Breast epithelium (tissue), 4 donors: ENCODE measurements at regions not wholly inside any gene's neighbourhood (a gene's known extent, or its start where the extent isn't known, plus 50 kb on each side); places are given as distances from the start of the nearest gene placed in this dataset.

ENCODE experiments used
- DNase-seq, 2 donors: peaks; one replicate each; pipeline ENCODE4 v3.0.0-alpha.2; 2019; ENCODE audit warnings: low spot score in 2 of 2
- H3K27ac ChIP-seq, 2 donors: fragments of 200-600 bp; sonication (generic) in 1 of 2; one replicate each; pipeline ENCODE4 v1.5.1; 2016 to 2019; ENCODE audit warnings: mild to moderate bottlenecking in 1 of 2
- H3K27me3 ChIP-seq, 2 donors: fragments of 200-600 bp; sonication (generic) in 1 of 2; one replicate each; pipeline versions ENCODE4 v1.5.1 to v1.6.0; 2017 to 2019; ENCODE audit warnings: control low read depth in 1 of 2, mild to moderate bottlenecking in 1 of 2
- H3K36me3 ChIP-seq: fragments of 200-600 bp; one replicate; pipeline ENCODE4 v1.5.1; 2019
- H3K4me1 ChIP-seq, 2 donors: fragments of 200-600 bp; sonication (generic); one replicate each; pipeline ENCODE4 v1.5.1; 2016 to 2019; ENCODE audit warnings: control low read depth in 1 of 2
- H3K4me3 ChIP-seq, 3 donors: fragments of 200-600 bp; sonication (generic); 1 replicate in 2 of 3; 2 replicates in 1 of 3; pipeline ENCODE4 v1.5.1; 2016 to 2019; ENCODE audit warnings: mild to moderate bottlenecking in 3 of 3, moderate library complexity in 2 of 3
- H3K9me3 ChIP-seq, 2 donors: fragments of 200-600 bp; sonication (generic) in 1 of 2; one replicate each; pipeline ENCODE4 v1.5.1; 2016 to 2019; ENCODE audit warnings: control low read depth in 1 of 2
- POLR2A ChIP-seq: fragments of 450-650 bp; IDR thresholded peaks from one replicate; pipeline ENCODE4 v1.6.1; 2016; ENCODE audit warnings: antibody characterized with exemption, mild to moderate bottlenecking, moderate library complexity
- POLR2AphosphoS5 ChIP-seq, 3 donors: sonication (generic); formaldehyde crosslinking; IDR thresholded peaks; one replicate each; pipeline ENCODE4 v1.6.1; 2017; ENCODE audit warnings: antibody characterized with exemption in 3 of 3
- intact Hi-C: fragments of 100-400 bp; cut with DNase I; formaldehyde crosslinking; loops from one replicate; pipeline ENCODE4 v1.15.1; 2023; ENCODE audit warnings: low total_unique reads
- TF ChIP-seq, protein P1 (sequence below), 3 donors: fragments of 450-650 bp; IDR thresholded peaks; one replicate each; pipeline ENCODE4 v1.5.1; 2016 to 2017; ENCODE audit warnings: antibody characterized with exemption in 3 of 3, mild to moderate bottlenecking in 3 of 3, moderate library complexity in 3 of 3

DNA sequence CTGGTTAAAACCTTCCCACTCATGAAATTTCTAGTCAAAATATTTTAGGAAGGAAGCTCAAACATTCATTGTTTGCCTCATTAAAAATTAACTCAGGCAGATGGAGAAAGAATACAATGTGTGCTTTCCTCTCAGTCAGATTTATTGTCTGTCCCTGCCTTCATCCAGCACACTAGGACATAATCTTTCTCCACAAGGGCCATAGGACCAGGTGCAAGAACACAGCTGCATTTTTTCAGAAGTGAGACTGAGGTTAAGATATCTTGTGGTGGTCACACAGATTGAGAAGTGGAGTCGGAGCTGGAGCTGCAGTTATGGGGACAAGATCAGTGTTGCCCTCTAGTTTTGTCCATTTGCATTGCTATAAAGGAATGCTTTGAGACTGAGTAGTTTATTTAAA lies 666.3 kb downstream of the CCSER2 start:
- Histone ChIP-seq H3K4me3 (no peak overlapping the region), H3K27ac (peak overlapping the region in 1 of 2 donors; percentile 59), H3K4me1 (no peaks in the 10 kb centered on the region), H3K27me3 (no peaks in the 10 kb centered on the region), H3K9me3 (no peaks in the 10 kb centered on the region), H3K36me3 (no peaks in the 10 kb centered on the region)
- TF ChIP-seq, protein P1, sequence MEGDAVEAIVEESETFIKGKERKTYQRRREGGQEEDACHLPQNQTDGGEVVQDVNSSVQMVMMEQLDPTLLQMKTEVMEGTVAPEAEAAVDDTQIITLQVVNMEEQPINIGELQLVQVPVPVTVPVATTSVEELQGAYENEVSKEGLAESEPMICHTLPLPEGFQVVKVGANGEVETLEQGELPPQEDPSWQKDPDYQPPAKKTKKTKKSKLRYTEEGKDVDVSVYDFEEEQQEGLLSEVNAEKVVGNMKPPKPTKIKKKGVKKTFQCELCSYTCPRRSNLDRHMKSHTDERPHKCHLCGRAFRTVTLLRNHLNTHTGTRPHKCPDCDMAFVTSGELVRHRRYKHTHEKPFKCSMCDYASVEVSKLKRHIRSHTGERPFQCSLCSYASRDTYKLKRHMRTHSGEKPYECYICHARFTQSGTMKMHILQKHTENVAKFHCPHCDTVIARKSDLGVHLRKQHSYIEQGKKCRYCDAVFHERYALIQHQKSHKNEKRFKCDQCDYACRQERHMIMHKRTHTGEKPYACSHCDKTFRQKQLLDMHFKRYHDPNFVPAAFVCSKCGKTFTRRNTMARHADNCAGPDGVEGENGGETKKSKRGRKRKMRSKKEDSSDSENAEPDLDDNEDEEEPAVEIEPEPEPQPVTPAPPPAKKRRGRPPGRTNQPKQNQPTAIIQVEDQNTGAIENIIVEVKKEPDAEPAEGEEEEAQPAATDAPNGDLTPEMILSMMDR (IDR thresholded peaks at IDR 0.05), result no peak
- DNase-seq, result no peak
- intact Hi-C loops, result no loop called here

DNA sequence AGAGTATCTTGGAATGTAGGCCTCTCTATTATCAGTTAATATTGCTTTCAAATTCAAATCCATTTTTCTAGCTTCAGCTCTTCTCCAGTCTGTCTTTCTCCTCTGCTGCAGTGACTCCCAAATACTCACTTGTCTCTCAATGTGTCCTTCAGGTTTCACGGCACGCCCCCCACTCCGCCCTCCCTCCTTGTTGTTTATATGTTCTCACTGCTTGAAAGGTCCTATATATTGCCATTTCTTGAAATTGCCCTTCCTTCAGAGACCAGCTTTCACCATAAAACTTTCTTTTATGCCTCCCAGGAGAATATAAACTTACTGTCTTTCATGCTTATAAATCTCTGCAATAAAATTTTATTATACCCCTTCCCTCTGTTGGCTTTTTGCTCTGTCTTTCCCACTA lies 668.2 kb downstream of the CCSER2 start:
- H3K4me3 ChIP-seq, result no peak overlapping the region
- no peaks in the 10 kb centered on the region for H3K27me3 ChIP-seq
- intact Hi-C loops, result no loop called here
- TF ChIP-seq, protein P1 (IDR thresholded peaks at IDR 0.05), result no peak
- TF ChIP-seq POLR2A, result no peak
- no peak for TF ChIP-seq POLR2AphosphoS5 (IDR thresholded peaks at IDR 0.05)
- DNase-seq, result no peak
- H3K9me3 ChIP-seq, result no peaks in the 10 kb centered on the region
- no peak overlapping the region for H3K27ac ChIP-seq
- H3K36me3 ChIP-seq, result no peaks in the 10 kb centered on the region
- no peaks in the 10 kb centered on the region for H3K4me1 ChIP-seq

DNA sequence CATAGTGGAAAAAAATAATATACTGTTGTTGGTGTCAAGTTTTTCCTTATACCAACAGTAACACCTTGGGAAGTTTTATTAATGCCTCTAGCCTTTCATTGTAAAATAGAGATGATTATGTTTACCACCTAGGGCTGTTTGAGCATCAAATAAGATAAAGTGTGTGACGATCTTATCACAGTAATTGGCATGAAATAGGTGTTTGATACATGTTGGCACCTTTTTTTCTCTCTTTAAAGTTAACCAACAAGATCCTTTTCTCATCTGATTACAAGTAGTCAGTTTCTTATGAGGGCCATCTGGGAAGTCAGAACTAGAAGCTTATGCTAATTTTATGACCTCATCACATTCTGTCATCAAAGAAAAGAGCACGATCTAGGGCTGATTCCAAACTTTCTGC lies 669.5 kb downstream of the CCSER2 start:
- DNase-seq, result no peak
- Histone ChIP-seq H3K36me3 (no peaks in the 10 kb centered on the region), H3K4me3 (no peak overlapping the region), H3K27me3 (no peaks in the 10 kb centered on the region), H3K4me1 (no peaks in the 10 kb centered on the region), H3K27ac (no peak overlapping the region), H3K9me3 (no peaks in the 10 kb centered on the region)
- no peak for TF ChIP-seq POLR2AphosphoS5 (IDR thresholded peaks at IDR 0.05)
- TF ChIP-seq POLR2A, result no peak
- TF ChIP-seq, protein P1 (IDR thresholded peaks at IDR 0.05), result no peak
- intact Hi-C loops, result no loop called here

DNA sequence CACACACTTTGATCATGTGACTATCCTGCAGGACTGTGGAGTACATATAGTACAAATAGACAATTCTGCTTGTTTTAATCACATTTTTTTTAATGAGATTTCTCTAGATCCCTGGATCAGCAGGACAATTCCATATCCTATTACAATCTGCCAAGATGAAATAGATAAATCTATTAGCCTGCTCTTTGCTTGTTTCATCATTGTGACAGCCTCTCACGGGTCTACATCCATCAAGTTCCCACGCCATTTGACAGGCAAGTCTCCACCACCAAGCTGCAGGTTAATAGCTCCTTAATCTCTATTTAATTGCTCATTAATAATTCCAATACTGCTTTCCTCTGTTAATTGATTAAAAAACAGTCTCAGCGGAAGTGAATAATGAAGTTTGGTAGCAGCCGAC lies 671.5 kb downstream of the CCSER2 start:
- Histone ChIP-seq H3K4me1 (no peaks in the 10 kb centered on the region), H3K36me3 (no peaks in the 10 kb centered on the region), H3K27ac (no peak overlapping the region), H3K27me3 (no peaks in the 10 kb centered on the region), H3K9me3 (no peaks in the 10 kb centered on the region), H3K4me3 (no peak overlapping the region)
- intact Hi-C loops, result no loop called here
- TF ChIP-seq POLR2AphosphoS5 (IDR thresholded peaks at IDR 0.05) (no peak), POLR2A (no peak)
- TF ChIP-seq, protein P1 (IDR thresholded peaks at IDR 0.05), result no peak
- no peak for DNase-seq

DNA sequence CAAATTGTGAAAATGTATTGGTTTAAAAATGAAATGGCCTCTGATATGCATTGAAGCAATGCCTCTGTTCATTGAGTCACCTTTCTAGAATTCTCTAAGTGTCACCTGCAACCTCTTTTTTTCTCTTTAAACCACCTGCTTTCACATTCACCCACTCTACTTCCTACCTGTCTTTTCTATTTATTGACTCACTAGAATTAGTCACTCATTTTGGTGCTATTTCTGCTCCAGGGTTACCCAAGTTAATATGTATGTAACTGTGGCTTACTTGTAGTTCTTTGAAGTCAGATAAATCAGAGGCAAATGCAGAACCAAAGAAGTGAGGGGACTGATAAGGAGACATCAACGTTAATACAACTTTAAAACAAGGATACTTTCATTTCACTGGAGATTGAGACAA lies 674.7 kb downstream of the CCSER2 start:
- Histone ChIP-seq H3K27me3 (no peaks in the 10 kb centered on the region), H3K4me3 (no peak overlapping the region), H3K36me3 (no peaks in the 10 kb centered on the region), H3K9me3 (no peaks in the 10 kb centered on the region), H3K27ac (no peak overlapping the region), H3K4me1 (no peaks in the 10 kb centered on the region)
- DNase-seq, result no peak
- intact Hi-C loops, result no loop called here
- no peak for TF ChIP-seq POLR2AphosphoS5 (IDR thresholded peaks at IDR 0.05)
- TF ChIP-seq, protein P1 (IDR thresholded peaks at IDR 0.05), result no peak
- no peak for TF ChIP-seq POLR2A
